Cardiac muscle cell (in vitro differentiated cells and primary cell): ENCODE measurements at regions not wholly inside any gene's neighbourhood (a gene's known extent, or its start where the extent isn't known, plus 50 kb on each side); places are given as distances from the start of the nearest gene placed in this dataset.

ENCODE experiments used
- DNase-seq, 2 donors: peaks; one replicate each; pipeline versions ENCODE4 v3.0.0 to v3.0.0-alpha.2; 2010 to 2017; ENCODE audit warnings: low read depth in 1 of 2, low spot score in 1 of 2
- H3K27ac ChIP-seq: fragments of 200-600 bp; sonication (generic); 2 replicates; pipeline ENCODE4 v1.5.1; 2016
- H3K27me3 ChIP-seq: fragments of 200-600 bp; sonication (generic); 2 replicates; pipeline ENCODE4 v1.6.0; 2016; ENCODE audit warnings: control low read depth
- H3K36me3 ChIP-seq: fragments of 200-600 bp; sonication (generic); 2 replicates; pipeline ENCODE4 v1.5.1; 2016; ENCODE audit warnings: control low read depth
- H3K4me1 ChIP-seq: fragments of 200-600 bp; sonication (generic); 2 replicates; pipeline ENCODE4 v1.8.1; 2017; ENCODE audit warnings: low read depth, mild to moderate bottlenecking, mixed run types
- H3K4me3 ChIP-seq: fragments of 200-600 bp; sonication (generic); 2 replicates; pipeline ENCODE4 v1.5.1; 2016; ENCODE audit warnings: mild to moderate bottlenecking
- H3K9me3 ChIP-seq: fragments of 200-600 bp; sonication (generic); 2 replicates; pipeline ENCODE4 v1.5.1; 2017; ENCODE audit warnings: low read depth, mild to moderate bottlenecking, control low read depth
- TF ChIP-seq, protein P1 (sequence below): IDR thresholded peaks from 2 replicates; pipeline ENCODE4 v1.5.1; 2012; ENCODE audit warnings: low read depth, mild to moderate bottlenecking, low read length

DNA sequence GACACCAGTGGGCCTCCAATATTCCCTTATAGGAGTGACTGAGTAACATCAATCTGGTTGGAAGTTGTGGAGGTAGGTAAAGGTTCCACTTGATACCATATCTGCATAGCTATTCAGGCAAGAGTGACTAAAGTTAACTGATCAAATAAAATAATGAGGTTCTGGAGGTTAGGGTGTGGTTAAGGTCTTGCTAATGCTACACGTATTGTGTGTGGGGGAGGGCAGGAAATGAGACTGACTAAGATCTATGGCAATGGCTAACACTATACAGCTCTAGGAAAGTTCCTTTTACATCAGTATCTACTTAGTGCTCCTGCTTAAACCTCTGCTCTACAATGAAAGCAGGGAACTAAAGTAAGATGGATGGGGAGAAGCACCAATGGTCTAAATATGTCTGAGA is 149.1 kb upstream of the MGAT5 start:
- H3K9me3 ChIP-seq, result no peaks in the 10 kb centered on the region
- H3K4me3 ChIP-seq, result no peak overlapping the region
- DNase-seq, result no peak
- H3K4me1 ChIP-seq, result no peaks in the 10 kb centered on the region
- H3K27me3 ChIP-seq, result no peaks in the 10 kb centered on the region
- no peak overlapping the region for H3K27ac ChIP-seq
- no peaks in the 10 kb centered on the region for H3K36me3 ChIP-seq
- TF ChIP-seq, protein P1, sequence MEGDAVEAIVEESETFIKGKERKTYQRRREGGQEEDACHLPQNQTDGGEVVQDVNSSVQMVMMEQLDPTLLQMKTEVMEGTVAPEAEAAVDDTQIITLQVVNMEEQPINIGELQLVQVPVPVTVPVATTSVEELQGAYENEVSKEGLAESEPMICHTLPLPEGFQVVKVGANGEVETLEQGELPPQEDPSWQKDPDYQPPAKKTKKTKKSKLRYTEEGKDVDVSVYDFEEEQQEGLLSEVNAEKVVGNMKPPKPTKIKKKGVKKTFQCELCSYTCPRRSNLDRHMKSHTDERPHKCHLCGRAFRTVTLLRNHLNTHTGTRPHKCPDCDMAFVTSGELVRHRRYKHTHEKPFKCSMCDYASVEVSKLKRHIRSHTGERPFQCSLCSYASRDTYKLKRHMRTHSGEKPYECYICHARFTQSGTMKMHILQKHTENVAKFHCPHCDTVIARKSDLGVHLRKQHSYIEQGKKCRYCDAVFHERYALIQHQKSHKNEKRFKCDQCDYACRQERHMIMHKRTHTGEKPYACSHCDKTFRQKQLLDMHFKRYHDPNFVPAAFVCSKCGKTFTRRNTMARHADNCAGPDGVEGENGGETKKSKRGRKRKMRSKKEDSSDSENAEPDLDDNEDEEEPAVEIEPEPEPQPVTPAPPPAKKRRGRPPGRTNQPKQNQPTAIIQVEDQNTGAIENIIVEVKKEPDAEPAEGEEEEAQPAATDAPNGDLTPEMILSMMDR, result no peak

DNA sequence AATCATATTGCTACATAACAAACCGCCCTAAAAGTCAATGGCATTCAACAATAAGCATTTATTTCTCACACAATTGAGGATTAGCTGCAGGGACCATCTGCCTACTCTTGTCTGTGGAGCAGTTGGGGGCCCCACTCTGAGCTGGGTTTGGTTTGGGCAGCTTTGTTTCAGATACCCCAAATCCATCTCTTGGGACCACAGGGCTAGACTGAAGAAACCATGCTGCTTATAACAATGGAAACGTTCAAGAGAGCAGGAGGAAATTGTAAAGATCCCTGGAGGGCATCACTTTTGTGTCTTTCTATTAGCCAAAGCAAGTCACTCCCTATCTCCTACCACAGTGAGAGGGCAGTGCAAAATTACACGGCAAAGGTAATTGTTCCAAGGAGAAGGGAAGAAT is 146.5 kb upstream of the MGAT5 start:
- no peak for DNase-seq
- Histone ChIP-seq H3K36me3 (no peaks in the 10 kb centered on the region), H3K4me1 (no peaks in the 10 kb centered on the region), H3K27me3 (no peaks in the 10 kb centered on the region), H3K9me3 (no peaks in the 10 kb centered on the region), H3K27ac (no peak overlapping the region), H3K4me3 (no peak overlapping the region)
- TF ChIP-seq, protein P1, result no peak

DNA sequence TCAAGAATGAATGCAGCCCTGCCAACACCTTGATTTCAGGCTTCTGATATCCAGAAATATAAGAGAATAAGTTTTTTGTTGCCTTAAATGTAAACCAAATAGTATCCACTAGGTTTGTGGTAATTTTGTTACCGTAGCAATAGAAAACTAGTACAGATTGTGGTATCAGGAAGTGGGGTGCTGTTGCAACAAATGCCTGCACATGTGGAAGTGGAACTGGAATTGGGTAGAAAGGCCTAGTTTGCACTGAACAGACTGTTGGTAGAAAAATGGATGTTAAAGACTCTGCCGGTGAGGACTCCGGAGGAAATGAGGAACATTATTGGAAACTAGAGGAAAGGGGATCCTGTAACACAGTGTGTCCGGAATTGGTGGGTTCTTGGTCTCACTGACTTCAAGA is 145.8 kb upstream of the MGAT5 start:
- Histone ChIP-seq H3K36me3 (no peaks in the 10 kb centered on the region), H3K4me1 (no peaks in the 10 kb centered on the region), H3K27ac (no peak overlapping the region), H3K27me3 (no peaks in the 10 kb centered on the region), H3K9me3 (no peaks in the 10 kb centered on the region), H3K4me3 (no peak overlapping the region)
- DNase-seq, result no peak
- TF ChIP-seq, protein P1, result no peak

DNA sequence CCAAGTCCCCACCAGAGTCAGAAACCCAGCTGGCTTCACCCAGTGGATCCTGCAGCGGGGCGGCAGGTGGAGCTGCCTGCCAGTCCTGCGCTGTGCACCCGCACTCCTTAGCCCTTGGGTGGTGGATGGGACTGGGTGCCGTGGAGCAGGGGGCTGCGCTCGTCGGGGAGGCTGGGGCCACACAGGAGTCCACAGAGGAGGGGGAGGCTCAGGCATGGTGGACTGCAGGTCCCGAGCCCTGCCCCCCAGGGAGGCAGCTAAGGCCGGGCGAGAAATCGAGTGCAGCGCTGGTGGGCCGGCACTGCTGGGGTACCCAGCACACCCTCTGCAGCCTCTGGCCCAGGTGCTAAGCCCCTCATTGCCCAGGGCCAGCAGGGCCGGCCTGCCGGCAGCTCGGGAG is 144.6 kb upstream of the MGAT5 start:
- Histone ChIP-seq H3K4me1 (no peaks in the 10 kb centered on the region), H3K27ac (no peak overlapping the region), H3K9me3 (no peaks in the 10 kb centered on the region), H3K4me3 (no peak overlapping the region), H3K27me3 (no peaks in the 10 kb centered on the region), H3K36me3 (no peaks in the 10 kb centered on the region)
- DNase-seq, result no peak
- TF ChIP-seq, protein P1, result no peak

DNA sequence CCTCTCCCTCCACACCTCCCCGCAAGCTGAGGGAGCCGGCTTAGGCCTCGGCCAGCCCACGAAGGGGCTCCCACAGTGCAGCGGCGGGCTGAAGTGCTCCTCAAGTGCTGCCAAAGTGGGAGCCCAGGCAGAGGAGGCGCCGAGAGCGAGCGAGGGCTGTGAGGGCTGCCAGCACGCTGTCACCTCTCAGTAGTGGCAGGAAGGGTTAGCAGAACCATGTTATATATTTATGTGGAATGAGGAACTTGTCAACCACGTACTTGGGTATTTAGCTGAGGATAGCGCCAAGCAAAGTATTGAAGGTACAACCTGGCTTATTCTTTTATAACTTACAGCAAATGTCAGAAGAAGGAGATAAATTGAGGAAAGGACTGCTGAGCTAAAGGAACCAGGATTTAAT is 144.1 kb upstream of the MGAT5 start:
- Histone ChIP-seq H3K36me3 (no peaks in the 10 kb centered on the region), H3K9me3 (no peaks in the 10 kb centered on the region), H3K27ac (no peak overlapping the region)

DNA sequence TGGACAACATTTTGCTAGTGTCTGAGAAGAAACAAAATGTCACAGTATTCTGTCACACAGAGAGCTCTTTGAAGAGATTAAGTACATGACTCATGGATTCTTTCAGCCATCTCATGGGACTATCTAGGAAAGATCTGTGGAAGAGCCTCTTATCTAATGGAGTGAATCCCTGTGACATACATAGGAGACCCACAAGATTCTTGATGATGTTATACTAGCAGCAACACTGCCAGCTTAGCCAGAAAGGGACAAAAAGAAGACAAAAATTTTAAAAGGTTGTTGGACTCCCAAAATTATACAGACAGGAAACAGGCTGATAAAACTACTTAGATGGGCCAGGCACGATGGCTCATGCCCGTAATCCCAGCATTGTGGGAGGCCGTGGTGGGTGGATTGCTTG is 143.3 kb upstream of the MGAT5 start:
- DNase-seq, result no peak
- TF ChIP-seq, protein P1, result no peak
- no peaks in the 10 kb centered on the region for H3K4me1 ChIP-seq
- no peaks in the 10 kb centered on the region for H3K27me3 ChIP-seq
- no peak overlapping the region for H3K27ac ChIP-seq
- H3K9me3 ChIP-seq, result no peaks in the 10 kb centered on the region
- H3K4me3 ChIP-seq, result no peak overlapping the region
- H3K36me3 ChIP-seq, result no peaks in the 10 kb centered on the region

More for the DNA sequence above, 144.1 kb upstream of the MGAT5 start:
- no peak overlapping the region for H3K4me3 ChIP-seq
- H3K27me3 ChIP-seq, result no peaks in the 10 kb centered on the region
- DNase-seq, result no peak
- TF ChIP-seq, protein P1, result no peak
- H3K4me1 ChIP-seq, result no peaks in the 10 kb centered on the region
